Smooth muscle cell (in vitro differentiated cells): ENCODE measurements at regions not wholly inside any gene's neighbourhood (a gene's known extent, or its start where the extent isn't known, plus 50 kb on each side); places are given as distances from the start of the nearest gene placed in this dataset.

Source experiments
- DNase-seq: peaks from one replicate; lab custom pipeline; 2025; ENCODE audit not compliant: unreplicated experiment; lab: John Stamatoyannopoulos, UW
- H2AFZ ChIP-seq: fragments of 200-600 bp; sonication (generic); 2 replicates; pipeline ENCODE4 v1.6.0; 2016; ENCODE audit warnings: antibody characterized with exemption, low read depth, mild to moderate bottlenecking
- H3F3A ChIP-seq: fragments of 200-600 bp; sonication (generic); 2 replicates; pipeline ENCODE4 v1.6.0; 2017; ENCODE audit warnings: antibody characterized with exemption, low read depth
- H3K27ac ChIP-seq: fragments of 200-600 bp; sonication (generic); 2 replicates; pipeline ENCODE4 v1.5.1; 2016; ENCODE audit warnings: low read depth, mild to moderate bottlenecking
- H3K27me3 ChIP-seq: fragments of 200-600 bp; sonication (generic); 2 replicates; pipeline ENCODE4 v1.6.1; 2016; ENCODE audit warnings: low read depth, mild to moderate bottlenecking
- H3K36me3 ChIP-seq: fragments of 200-600 bp; sonication (generic); 2 replicates; pipeline ENCODE4 v1.5.1; 2016; ENCODE audit warnings: low read depth
- H3K4me1 ChIP-seq: fragments of 200-600 bp; sonication (generic); 2 replicates; pipeline ENCODE4 v1.5.1; 2016; ENCODE audit warnings: low read depth
- H3K4me2 ChIP-seq: fragments of 200-600 bp; sonication (generic); 2 replicates; pipeline ENCODE4 v1.6.0; 2016; ENCODE audit warnings: mild to moderate bottlenecking
- H3K4me3 ChIP-seq: fragments of 200-600 bp; sonication (generic); 2 replicates; pipeline ENCODE4 v1.5.1; 2016; ENCODE audit warnings: mild to moderate bottlenecking
- H3K79me2 ChIP-seq: fragments of 200-600 bp; sonication (generic); 2 replicates; pipeline ENCODE4 v1.6.0; 2016; ENCODE audit warnings: low read depth, mild to moderate bottlenecking
- H3K9ac ChIP-seq: fragments of 200-600 bp; sonication (generic); 2 replicates; pipeline ENCODE4 v1.6.0; 2016; ENCODE audit warnings: low read depth
- H3K9me3 ChIP-seq: fragments of 200-600 bp; sonication (generic); replicated peaks from 2 replicates; pipeline ENCODE4 v1.5.1; 2016; ENCODE audit warnings: low read depth
- H4K20me1 ChIP-seq: fragments of 200-600 bp; sonication (generic); 2 replicates; pipeline ENCODE4 v1.6.0; 2016; ENCODE audit warnings: low read depth
- WGBS: methylation state at CpG from one replicate; pipeline ENCODE4 v1.1.7; 2016; ENCODE audit warnings: low lambda C conversion rate; 5-methylcytosine and 5-hydroxymethylcytosine counted together
- TF ChIP-seq, protein P1 (sequence below): fragments of 200-600 bp; sonication (generic); IDR thresholded peaks from 2 replicates; pipeline ENCODE4 v1.5.1; 2017; ENCODE audit warnings: borderline replicate concordance, mild to moderate bottlenecking, antibody characterized with exemption; ENCODE audit not compliant: insufficient read depth, poor library complexity, severe bottlenecking

GRCh38 chr4:181138116-181138515 lies 1105.1 kb upstream of the TENM3 start:
- no peak overlapping the region for H3K9ac ChIP-seq
- H3K79me2 ChIP-seq, result no peaks in the 10 kb centered on the region
- WGBS, result 94% methylated on average over 8 of the region's 8 CpGs
- TF ChIP-seq, protein P1, sequence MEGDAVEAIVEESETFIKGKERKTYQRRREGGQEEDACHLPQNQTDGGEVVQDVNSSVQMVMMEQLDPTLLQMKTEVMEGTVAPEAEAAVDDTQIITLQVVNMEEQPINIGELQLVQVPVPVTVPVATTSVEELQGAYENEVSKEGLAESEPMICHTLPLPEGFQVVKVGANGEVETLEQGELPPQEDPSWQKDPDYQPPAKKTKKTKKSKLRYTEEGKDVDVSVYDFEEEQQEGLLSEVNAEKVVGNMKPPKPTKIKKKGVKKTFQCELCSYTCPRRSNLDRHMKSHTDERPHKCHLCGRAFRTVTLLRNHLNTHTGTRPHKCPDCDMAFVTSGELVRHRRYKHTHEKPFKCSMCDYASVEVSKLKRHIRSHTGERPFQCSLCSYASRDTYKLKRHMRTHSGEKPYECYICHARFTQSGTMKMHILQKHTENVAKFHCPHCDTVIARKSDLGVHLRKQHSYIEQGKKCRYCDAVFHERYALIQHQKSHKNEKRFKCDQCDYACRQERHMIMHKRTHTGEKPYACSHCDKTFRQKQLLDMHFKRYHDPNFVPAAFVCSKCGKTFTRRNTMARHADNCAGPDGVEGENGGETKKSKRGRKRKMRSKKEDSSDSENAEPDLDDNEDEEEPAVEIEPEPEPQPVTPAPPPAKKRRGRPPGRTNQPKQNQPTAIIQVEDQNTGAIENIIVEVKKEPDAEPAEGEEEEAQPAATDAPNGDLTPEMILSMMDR, result no peak
- no peaks in the 10 kb centered on the region for H4K20me1 ChIP-seq
- H3K27ac ChIP-seq, result no peak overlapping the region
- no peak overlapping the region for H3K4me3 ChIP-seq
- H3K4me1 ChIP-seq, result no peaks in the 10 kb centered on the region
- DNase-seq, result no peak
- no peaks in the 10 kb centered on the region for H3F3A ChIP-seq
- no peaks in the 10 kb centered on the region for H3K9me3 ChIP-seq
- no peaks in the 10 kb centered on the region for H3K36me3 ChIP-seq
- no peak overlapping the region for H2AFZ ChIP-seq
- no peak overlapping the region for H3K4me2 ChIP-seq
- H3K27me3 ChIP-seq, result peaks cover 19% of the 10 kb centered on the region

- no peaks in the 10 kb centered on the region for H3K79me2 ChIP-seq
- no peak overlapping the region for H3K4me2 ChIP-seq
- 83% methylated on average over 6 of the region's 6 CpGs for WGBS
- no peak for DNase-seq
- H3K9ac ChIP-seq, result no peak overlapping the region
- no peak overlapping the region for H2AFZ ChIP-seq
- no peaks in the 10 kb centered on the region for H3F3A ChIP-seq
- no peaks in the 10 kb centered on the region for H4K20me1 ChIP-seq
- TF ChIP-seq, protein P1, result no peak
- no peaks in the 10 kb centered on the region for H3K4me1 ChIP-seq
- H3K27ac ChIP-seq, result no peak overlapping the region
- H3K27me3 ChIP-seq, result peaks cover 22% of the 10 kb centered on the region
- no peaks in the 10 kb centered on the region for H3K9me3 ChIP-seq
- no peaks in the 10 kb centered on the region for H3K36me3 ChIP-seq
- H3K4me3 ChIP-seq, result no peak overlapping the region
These were observed 1103.1 kb upstream of the TENM3 start for GRCh38 chr4:181140037-181140603.

DNA sequence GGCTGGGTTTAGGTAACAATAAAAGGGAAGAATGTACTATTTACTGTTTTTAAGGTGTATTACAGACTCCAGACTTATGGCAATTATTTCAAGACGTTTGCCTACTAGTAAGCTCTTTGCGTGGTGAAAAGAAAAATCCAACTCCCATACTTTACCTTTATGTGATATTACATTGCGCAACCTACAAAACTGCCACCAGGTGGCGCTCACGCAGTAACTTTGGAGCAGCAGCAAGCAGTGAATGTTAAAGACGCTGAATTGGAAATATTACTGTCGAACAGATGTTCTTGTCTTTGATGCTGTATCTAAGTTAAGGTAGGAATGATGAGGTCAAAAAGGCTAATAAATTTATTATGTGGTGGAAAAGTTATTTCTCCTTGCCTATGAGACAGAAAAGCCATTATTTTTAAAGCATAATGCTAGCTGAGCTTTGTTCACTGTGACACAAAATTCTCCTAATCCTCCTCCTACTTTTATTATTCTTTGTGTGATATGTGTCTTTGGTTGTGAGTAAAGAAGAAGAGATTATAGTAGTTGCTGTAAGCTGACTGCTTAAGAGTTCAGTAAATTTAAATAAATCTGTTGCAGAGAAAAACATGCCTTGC lies 1099.8 kb upstream of the TENM3 start:
- no peak overlapping the region for H3K27ac ChIP-seq
- no peak overlapping the region for H3K9ac ChIP-seq
- no peak overlapping the region for H3K4me3 ChIP-seq
- H4K20me1 ChIP-seq, result no peaks in the 10 kb centered on the region
- TF ChIP-seq, protein P1, result peak; percentile 94
- H3K79me2 ChIP-seq, result no peaks in the 10 kb centered on the region
- H3K27me3 ChIP-seq, result peaks cover 22% of the 10 kb centered on the region
- DNase-seq, result peak; percentile 4
- no peak overlapping the region for H2AFZ ChIP-seq
- WGBS, result 7% methylated on average over 7 of the region's 7 CpGs
- H3F3A ChIP-seq, result no peaks in the 10 kb centered on the region
- H3K36me3 ChIP-seq, result no peaks in the 10 kb centered on the region
- H3K4me1 ChIP-seq, result no peaks in the 10 kb centered on the region
- no peaks in the 10 kb centered on the region for H3K9me3 ChIP-seq
- H3K4me2 ChIP-seq, result no peak overlapping the region

- DNase-seq, result no peak
- H3K36me3 ChIP-seq, result no peaks in the 10 kb centered on the region
- no peak overlapping the region for H2AFZ ChIP-seq
- no peaks in the 10 kb centered on the region for H3K4me1 ChIP-seq
- no peak overlapping the region for H3K9ac ChIP-seq
- H3K27me3 ChIP-seq, result peaks cover 24% of the 10 kb centered on the region
- no peak overlapping the region for H3K4me3 ChIP-seq
- no peak overlapping the region for H3K27ac ChIP-seq
- 93% methylated on average over 1 of the region's 1 CpG for WGBS
- H3F3A ChIP-seq, result no peaks in the 10 kb centered on the region
- no peaks in the 10 kb centered on the region for H3K79me2 ChIP-seq
- H4K20me1 ChIP-seq, result no peaks in the 10 kb centered on the region
- H3K4me2 ChIP-seq, result no peak overlapping the region
- no peaks in the 10 kb centered on the region for H3K9me3 ChIP-seq
- TF ChIP-seq, protein P1, result no peak
These were observed 1097.2 kb upstream of the TENM3 start for GRCh38 chr4:181146051-181146450.
